ENCODE measurements at regions not wholly inside any gene's neighbourhood (a gene's known extent, or its start where the extent isn't known, plus 50 kb on each side); places are given as distances from the start of the nearest gene placed in this dataset.
A peak's percentile ranks its signal among the peaks of the same experiment; 100 is the strongest.

DNA sequence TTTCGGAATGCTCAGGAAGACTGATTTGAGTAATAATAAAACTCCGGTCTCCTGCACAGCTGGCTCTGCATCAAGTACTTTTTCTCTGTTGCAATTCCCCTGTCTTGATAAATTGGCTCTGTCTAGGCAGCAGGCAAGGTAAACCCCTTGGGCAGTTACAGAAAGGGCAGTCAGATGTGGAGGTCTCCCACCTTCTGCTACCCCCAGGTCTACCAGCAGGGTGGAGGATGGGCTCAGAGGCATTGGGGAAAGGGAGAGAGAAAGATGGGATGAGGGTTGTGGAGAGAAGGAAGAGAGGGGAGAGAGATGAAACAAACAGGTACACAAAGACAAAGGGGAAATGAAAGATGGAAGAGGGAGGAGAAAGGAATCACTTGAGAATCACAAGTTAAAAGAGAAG is 156.8 kb downstream of the MIS18A start:
- Histone ChIP-seq H3K9me3 (ENCODE audit: control insufficient read depth in 2 of 2, insufficient read depth in 1 of 2, low read depth in 1 of 2, low read length in 1 of 2) (peaks cover 0 to 11% of the 10 kb centered on the region in 2 donors), H3K27me3 (ENCODE audit: control insufficient read depth in 3 of 3, insufficient read depth in 3 of 3, low read length in 3 of 3) (no peaks in the 10 kb centered on the region), H3K36me3 (ENCODE audit: control insufficient read depth in 3 of 3, insufficient read depth in 2 of 3, low read depth in 1 of 3, low read length in 3 of 3) (no peaks in the 10 kb centered on the region), H3K27ac (ENCODE audit: low read depth in 1 of 3, low read length in 2 of 3) (no peak overlapping the region), H3K4me3 (ENCODE audit: low read depth in 1 of 3, low read length in 3 of 3) (no peak overlapping the region), H3K4me1 (ENCODE audit: control insufficient read depth in 3 of 3, insufficient read depth in 2 of 3, low read depth in 1 of 3, low read length in 2 of 3) (no peaks in the 10 kb centered on the region)
- no peak for FAIRE-seq
- DNase-seq, result no peak
- WGBS, 3 donors, result 88 to 94% (median 93%) methylated on average over 2 of the region's 2 CpGs

- no peak for FAIRE-seq
- WGBS, 3 donors, result 89 to 92% (median 90%) methylated on average over 3 of the region's 3 CpGs
- peaks cover 0 to 15% of the 10 kb centered on the region in 2 donors for H3K9me3 ChIP-seq (ENCODE audit: control insufficient read depth in 2 of 2, insufficient read depth in 1 of 2, low read depth in 1 of 2, low read length in 1 of 2)
- H3K36me3 ChIP-seq (ENCODE audit: control insufficient read depth in 3 of 3, insufficient read depth in 2 of 3, low read depth in 1 of 3, low read length in 3 of 3), result no peaks in the 10 kb centered on the region
- no peaks in the 10 kb centered on the region for H3K27me3 ChIP-seq (ENCODE audit: control insufficient read depth in 3 of 3, insufficient read depth in 3 of 3, low read length in 3 of 3)
- no peak for DNase-seq
- H3K27ac ChIP-seq (ENCODE audit: low read depth in 1 of 3, low read length in 2 of 3), result no peak overlapping the region
- no peak overlapping the region for H3K4me3 ChIP-seq (ENCODE audit: low read depth in 1 of 3, low read length in 3 of 3)
- no peaks in the 10 kb centered on the region for H3K4me1 ChIP-seq (ENCODE audit: control insufficient read depth in 3 of 3, insufficient read depth in 2 of 3, low read depth in 1 of 3, low read length in 2 of 3)
Observed at GRCh38 chr21:32120230-32120629, 158.6 kb downstream of the MIS18A start.

GRCh38 chr21:32119811-32120210 is 159.0 kb downstream of the MIS18A start:
- no peaks in the 10 kb centered on the region for H3K36me3 ChIP-seq (ENCODE audit: control insufficient read depth in 3 of 3, insufficient read depth in 2 of 3, low read depth in 1 of 3, low read length in 3 of 3)
- peaks cover 0 to 15% of the 10 kb centered on the region in 2 donors for H3K9me3 ChIP-seq (ENCODE audit: control insufficient read depth in 2 of 2, insufficient read depth in 1 of 2, low read depth in 1 of 2, low read length in 1 of 2)
- 91 to 96% (median 94%) methylated on average over 1 of the region's 1 CpG for WGBS, 3 donors
- no peak overlapping the region for H3K4me3 ChIP-seq (ENCODE audit: low read depth in 1 of 3, low read length in 3 of 3)
- no peaks in the 10 kb centered on the region for H3K27me3 ChIP-seq (ENCODE audit: control insufficient read depth in 3 of 3, insufficient read depth in 3 of 3, low read length in 3 of 3)
- no peaks in the 10 kb centered on the region for H3K4me1 ChIP-seq (ENCODE audit: control insufficient read depth in 3 of 3, insufficient read depth in 2 of 3, low read depth in 1 of 3, low read length in 2 of 3)
- no peak overlapping the region for H3K27ac ChIP-seq (ENCODE audit: low read depth in 1 of 3, low read length in 2 of 3)
- FAIRE-seq, result no peak
- DNase-seq, result no peak

- Histone ChIP-seq H3K36me3 (ENCODE audit: control insufficient read depth in 3 of 3, insufficient read depth in 2 of 3, low read depth in 1 of 3, low read length in 3 of 3) (no peaks in the 10 kb centered on the region), H3K27ac (ENCODE audit: low read depth in 1 of 3, low read length in 2 of 3) (no peak overlapping the region), H3K9me3 (ENCODE audit: control insufficient read depth in 2 of 2, insufficient read depth in 1 of 2, low read depth in 1 of 2, low read length in 1 of 2) (peaks cover 0 to 15% of the 10 kb centered on the region in 2 donors), H3K4me1 (ENCODE audit: control insufficient read depth in 3 of 3, insufficient read depth in 2 of 3, low read depth in 1 of 3, low read length in 2 of 3) (no peaks in the 10 kb centered on the region), H3K27me3 (ENCODE audit: control insufficient read depth in 3 of 3, insufficient read depth in 3 of 3, low read length in 3 of 3) (no peaks in the 10 kb centered on the region), H3K4me3 (ENCODE audit: low read depth in 1 of 3, low read length in 3 of 3) (no peak overlapping the region)
- DNase-seq, result no peak
- FAIRE-seq, result no peak
- WGBS, 3 donors, result 49 to 90% (median 78%) methylated on average over 4 of the region's 4 CpGs
Observed at GRCh38 chr21:32119389-32119788, 159.5 kb downstream of the MIS18A start.

GRCh38 chr21:32114419-32115035 is 164.3 kb downstream of the MIS18A start:
- Histone ChIP-seq H3K4me3 (ENCODE audit: low read depth in 1 of 3, low read length in 3 of 3) (no peak overlapping the region), H3K27ac (ENCODE audit: low read depth in 1 of 3, low read length in 2 of 3) (no peak overlapping the region), H3K9me3 (ENCODE audit: control insufficient read depth in 2 of 2, insufficient read depth in 1 of 2, low read depth in 1 of 2, low read length in 1 of 2) (peaks cover 0 to 4% of the 10 kb centered on the region in 2 donors), H3K4me1 (ENCODE audit: control insufficient read depth in 3 of 3, insufficient read depth in 2 of 3, low read depth in 1 of 3, low read length in 2 of 3) (peaks cover 0 to 4% (median 0%) of the 10 kb centered on the region in 3 donors), H3K27me3 (ENCODE audit: control insufficient read depth in 3 of 3, insufficient read depth in 3 of 3, low read length in 3 of 3) (no peaks in the 10 kb centered on the region), H3K36me3 (ENCODE audit: control insufficient read depth in 3 of 3, insufficient read depth in 2 of 3, low read depth in 1 of 3, low read length in 3 of 3) (no peaks in the 10 kb centered on the region)
- DNase-seq, result no peak
- 83 to 90% (median 87%) methylated on average over 11 of the region's 11 CpGs for WGBS, 3 donors
- no peak for FAIRE-seq

- WGBS, 3 donors, result 88 to 93% (median 90%) methylated on average over 3 of the region's 3 CpGs
- H3K27me3 ChIP-seq (ENCODE audit: control insufficient read depth in 3 of 3, insufficient read depth in 3 of 3, low read length in 3 of 3), result no peaks in the 10 kb centered on the region
- DNase-seq, result no peak
- H3K27ac ChIP-seq (ENCODE audit: low read depth in 1 of 3, low read length in 2 of 3), result no peak overlapping the region
- peaks cover 0 to 4% of the 10 kb centered on the region in 2 donors for H3K9me3 ChIP-seq (ENCODE audit: control insufficient read depth in 2 of 2, insufficient read depth in 1 of 2, low read depth in 1 of 2, low read length in 1 of 2)
- no peaks in the 10 kb centered on the region for H3K36me3 ChIP-seq (ENCODE audit: control insufficient read depth in 3 of 3, insufficient read depth in 2 of 3, low read depth in 1 of 3, low read length in 3 of 3)
- H3K4me1 ChIP-seq (ENCODE audit: control insufficient read depth in 3 of 3, insufficient read depth in 2 of 3, low read depth in 1 of 3, low read length in 2 of 3), result peaks cover 0 to 4% (median 0%) of the 10 kb centered on the region in 3 donors
- H3K4me3 ChIP-seq (ENCODE audit: low read depth in 1 of 3, low read length in 3 of 3), result no peak overlapping the region
- FAIRE-seq, result no peak
Observed at GRCh38 chr21:32113486-32113885, 165.4 kb downstream of the MIS18A start.

DNA sequence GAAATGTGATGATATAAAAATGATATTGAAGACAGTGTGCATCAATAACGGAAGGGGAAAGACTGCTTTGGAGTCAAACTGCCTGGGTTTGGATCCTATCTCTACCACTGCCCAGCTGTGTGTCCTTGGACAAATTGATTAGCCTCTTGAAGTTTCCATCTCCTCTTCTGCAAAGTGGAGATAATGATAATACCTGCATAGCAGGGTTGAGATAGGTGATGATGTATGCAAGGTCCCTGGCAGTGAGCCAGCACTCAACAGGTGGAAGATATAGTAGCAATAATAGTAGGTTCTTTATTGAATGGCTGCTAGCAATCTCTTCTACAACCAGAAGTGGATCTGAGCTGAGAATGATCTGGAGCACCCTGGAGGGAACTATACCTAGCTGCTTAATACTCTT is 166.7 kb downstream of the MIS18A start:
- FAIRE-seq (no peak), DNase-seq (peak; percentile 33 to 56)
- Histone ChIP-seq H3K4me1 (ENCODE audit: control insufficient read depth in 3 of 3, insufficient read depth in 2 of 3, low read depth in 1 of 3, low read length in 2 of 3) (peaks cover 0 to 4% (median 0%) of the 10 kb centered on the region in 3 donors), H3K4me3 (ENCODE audit: low read depth in 1 of 3, low read length in 3 of 3) (no peak overlapping the region), H3K9me3 (ENCODE audit: control insufficient read depth in 2 of 2, insufficient read depth in 1 of 2, low read depth in 1 of 2, low read length in 1 of 2) (peaks cover 0 to 4% of the 10 kb centered on the region in 2 donors), H3K27ac (ENCODE audit: low read depth in 1 of 3, low read length in 2 of 3) (no peak overlapping the region), H3K36me3 (ENCODE audit: control insufficient read depth in 3 of 3, insufficient read depth in 2 of 3, low read depth in 1 of 3, low read length in 3 of 3) (no peaks in the 10 kb centered on the region), H3K27me3 (ENCODE audit: control insufficient read depth in 3 of 3, insufficient read depth in 3 of 3, low read length in 3 of 3) (no peaks in the 10 kb centered on the region)
- WGBS, 3 donors, result 16 to 50% (median 31%) methylated on average over 1 of the region's 1 CpG

DNA sequence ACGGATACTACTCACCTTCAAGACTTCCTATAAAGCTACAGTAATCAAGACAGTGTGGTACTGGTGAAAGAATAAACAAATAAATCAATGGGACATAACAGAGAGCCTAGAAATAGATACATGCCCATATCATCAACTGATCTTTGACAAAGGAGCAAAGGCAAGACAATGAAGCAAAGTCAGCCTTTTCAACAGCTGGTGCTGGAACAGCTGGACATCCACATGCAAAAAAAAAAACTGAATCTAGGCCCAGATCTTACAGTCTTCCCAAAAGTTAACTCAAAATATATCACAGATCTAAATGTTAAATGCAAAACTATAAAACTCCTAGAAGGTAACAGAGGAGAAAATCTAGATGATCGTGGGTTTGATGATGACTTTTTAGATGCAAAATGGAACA is 170.3 kb downstream of the MIS18A start:
- Histone ChIP-seq H3K9me3 (ENCODE audit: control insufficient read depth in 2 of 2, insufficient read depth in 1 of 2, low read depth in 1 of 2, low read length in 1 of 2) (peaks cover 0 to 8% of the 10 kb centered on the region in 2 donors), H3K4me1 (ENCODE audit: control insufficient read depth in 3 of 3, insufficient read depth in 2 of 3, low read depth in 1 of 3, low read length in 2 of 3) (peaks cover 0 to 4% (median 0%) of the 10 kb centered on the region in 3 donors), H3K27me3 (ENCODE audit: control insufficient read depth in 3 of 3, insufficient read depth in 3 of 3, low read length in 3 of 3) (no peaks in the 10 kb centered on the region), H3K27ac (ENCODE audit: low read depth in 1 of 3, low read length in 2 of 3) (no peak overlapping the region), H3K4me3 (ENCODE audit: low read depth in 1 of 3, low read length in 3 of 3) (no peak overlapping the region), H3K36me3 (ENCODE audit: control insufficient read depth in 3 of 3, insufficient read depth in 2 of 3, low read depth in 1 of 3, low read length in 3 of 3) (no peaks in the 10 kb centered on the region)
- 82 to 93% (median 88%) methylated on average over 2 of the region's 2 CpGs for WGBS, 3 donors
- no peak for DNase-seq
- no peak for FAIRE-seq

GRCh38 chr21:32103361-32103760 is 175.5 kb downstream of the MIS18A start:
- FAIRE-seq (no peak), DNase-seq (no peak)
- WGBS, 3 donors, result 84 to 96% (median 90%) methylated on average over 1 of the region's 1 CpG
- H3K4me1 ChIP-seq (ENCODE audit: control insufficient read depth in 3 of 3, insufficient read depth in 2 of 3, low read depth in 1 of 3, low read length in 2 of 3), result no peaks in the 10 kb centered on the region
- no peaks in the 10 kb centered on the region for H3K27me3 ChIP-seq (ENCODE audit: control insufficient read depth in 3 of 3, insufficient read depth in 3 of 3, low read length in 3 of 3)
- no peak overlapping the region for H3K27ac ChIP-seq (ENCODE audit: low read depth in 1 of 3, low read length in 2 of 3)
- H3K4me3 ChIP-seq (ENCODE audit: low read depth in 1 of 3, low read length in 3 of 3), result no peak overlapping the region
- H3K9me3 ChIP-seq (ENCODE audit: control insufficient read depth in 2 of 2, insufficient read depth in 1 of 2, low read depth in 1 of 2, low read length in 1 of 2), result peaks cover 0 to 8% of the 10 kb centered on the region in 2 donors
- H3K36me3 ChIP-seq (ENCODE audit: control insufficient read depth in 3 of 3, insufficient read depth in 2 of 3, low read depth in 1 of 3, low read length in 3 of 3), result no peaks in the 10 kb centered on the region
